ENCODE measurements at regions not wholly inside any gene's neighbourhood (a gene's known extent, or its start where the extent isn't known, plus 50 kb on each side); places are given as distances from the start of the nearest gene placed in this dataset.
"Not testable (repeated sequence)": the region's sequence is repeated elsewhere in the genome, so short reads cannot be mapped to it uniquely, and the experiment has no call there.

- no peak for DNase-seq (ENCODE audit: low spot score)
These were observed 635.1 kb upstream of the ZNF385D start for GRCh38 chr3:22386107-22386506.

- no peak for DNase-seq (ENCODE audit: low spot score)
These were observed 641.3 kb upstream of the ZNF385D start for GRCh38 chr3:22392286-22392685.

- DNase-seq (ENCODE audit: low spot score) = no peak
These were observed 641.8 kb upstream of the ZNF385D start for GRCh38 chr3:22392859-22393258.

GRCh38 chr3:22399566-22399965, 648.6 kb upstream of the ZNF385D start:
- no peak for DNase-seq (ENCODE audit: low spot score)

- DNase-seq (ENCODE audit: low spot score) = no peak
These were observed 650.5 kb upstream of the ZNF385D start for GRCh38 chr3:22401499-22401898.

- DNase-seq (ENCODE audit: low spot score) = no peak
These were observed 663.2 kb upstream of the ZNF385D start for GRCh38 chr3:22414239-22414638.

GRCh38 chr3:22416838-22417446, 665.9 kb upstream of the ZNF385D start:
- not testable (repeated sequence) for DNase-seq (ENCODE audit: low spot score)

GRCh38 chr3:22419261-22419660, 668.3 kb upstream of the ZNF385D start:
- no peak for DNase-seq (ENCODE audit: low spot score)

GRCh38 chr3:22421589-22421988, 670.6 kb upstream of the ZNF385D start:
- DNase-seq (ENCODE audit: low spot score) = no peak

- no peak for DNase-seq (ENCODE audit: low spot score)
These were observed 680.3 kb upstream of the ZNF385D start for GRCh38 chr3:22431334-22431733.

- DNase-seq (ENCODE audit: low spot score) = no peak
These were observed 688.6 kb upstream of the ZNF385D start for GRCh38 chr3:22439626-22440025.

GRCh38 chr3:22441711-22442110, 690.7 kb upstream of the ZNF385D start:
- DNase-seq (ENCODE audit: low spot score) = no peak

- no peak for DNase-seq (ENCODE audit: low spot score)
These were observed 692.7 kb upstream of the ZNF385D start for GRCh38 chr3:22443571-22444233.

GRCh38 chr3:22445336-22445735, 694.3 kb upstream of the ZNF385D start:
- DNase-seq (ENCODE audit: low spot score) = not testable (repeated sequence)

- DNase-seq (ENCODE audit: low spot score) = no peak
These were observed 699.9 kb upstream of the ZNF385D start for GRCh38 chr3:22450786-22451400.

GRCh38 chr3:22451501-22451900, 700.5 kb upstream of the ZNF385D start:
- DNase-seq (ENCODE audit: low spot score) = no peak

- no peak for DNase-seq (ENCODE audit: low spot score)
These were observed 703.0 kb upstream of the ZNF385D start for GRCh38 chr3:22453906-22454535.

- no peak for DNase-seq (ENCODE audit: low spot score)
These were observed 719.0 kb upstream of the ZNF385D start for GRCh38 chr3:22469995-22470394.

GRCh38 chr3:22471557-22471956, 720.5 kb upstream of the ZNF385D start:
- no peak for DNase-seq (ENCODE audit: low spot score)

GRCh38 chr3:22474706-22475445, 723.9 kb upstream of the ZNF385D start:
- no peak for DNase-seq (ENCODE audit: low spot score)

- DNase-seq (ENCODE audit: low spot score) = no peak
These were observed 724.7 kb upstream of the ZNF385D start for GRCh38 chr3:22475665-22476240.

- no peak for DNase-seq (ENCODE audit: low spot score)
These were observed 726.0 kb upstream of the ZNF385D start for GRCh38 chr3:22476976-22477375.

Measured in left forelimb (tissue), 1 donor.